HG03060 (cell line): ENCODE measurements at regions not wholly inside any gene's neighbourhood (a gene's known extent, or its start where the extent isn't known, plus 50 kb on each side); places are given as distances from the start of the nearest gene placed in this dataset.
"Not testable (repeated sequence)": the region's sequence is repeated elsewhere in the genome, so short reads cannot be mapped to it uniquely, and the experiment has no call there.

Source experiments
- ATAC-seq: cut with Tn5 transposase; IDR thresholded peaks from one replicate; pipeline ENCODE4 v1.9.1; 2021; ENCODE audit warnings: low read depth, moderate number of reproducible peaks; ENCODE audit not compliant: unreplicated experiment

GRCh38 chr19:28583242-28583641 lies 629.7 kb downstream of the UQCRFS1 start:
- ATAC-seq = no peak

GRCh38 chr19:28582796-28583195 lies 630.2 kb downstream of the UQCRFS1 start:
- ATAC-seq = no peak

- no peak for ATAC-seq
Observed at GRCh38 chr19:28582344-28582743, 630.6 kb downstream of the UQCRFS1 start.

DNA sequence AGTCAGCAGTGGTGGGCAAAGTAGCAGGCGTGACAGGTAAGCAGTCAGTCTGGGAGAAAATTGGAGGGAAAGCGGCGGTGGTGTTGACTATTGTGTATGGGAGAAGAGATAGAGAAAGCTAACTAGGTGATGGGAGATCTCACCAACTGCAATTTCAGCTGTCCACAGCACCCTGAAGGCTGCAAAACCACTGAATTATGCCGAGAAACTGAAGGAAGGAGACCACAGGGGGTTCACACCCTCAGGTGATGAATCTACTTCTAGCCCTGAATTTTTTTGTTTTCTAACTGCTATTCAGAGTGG lies 631.5 kb downstream of the UQCRFS1 start:
- no peak for ATAC-seq

DNA sequence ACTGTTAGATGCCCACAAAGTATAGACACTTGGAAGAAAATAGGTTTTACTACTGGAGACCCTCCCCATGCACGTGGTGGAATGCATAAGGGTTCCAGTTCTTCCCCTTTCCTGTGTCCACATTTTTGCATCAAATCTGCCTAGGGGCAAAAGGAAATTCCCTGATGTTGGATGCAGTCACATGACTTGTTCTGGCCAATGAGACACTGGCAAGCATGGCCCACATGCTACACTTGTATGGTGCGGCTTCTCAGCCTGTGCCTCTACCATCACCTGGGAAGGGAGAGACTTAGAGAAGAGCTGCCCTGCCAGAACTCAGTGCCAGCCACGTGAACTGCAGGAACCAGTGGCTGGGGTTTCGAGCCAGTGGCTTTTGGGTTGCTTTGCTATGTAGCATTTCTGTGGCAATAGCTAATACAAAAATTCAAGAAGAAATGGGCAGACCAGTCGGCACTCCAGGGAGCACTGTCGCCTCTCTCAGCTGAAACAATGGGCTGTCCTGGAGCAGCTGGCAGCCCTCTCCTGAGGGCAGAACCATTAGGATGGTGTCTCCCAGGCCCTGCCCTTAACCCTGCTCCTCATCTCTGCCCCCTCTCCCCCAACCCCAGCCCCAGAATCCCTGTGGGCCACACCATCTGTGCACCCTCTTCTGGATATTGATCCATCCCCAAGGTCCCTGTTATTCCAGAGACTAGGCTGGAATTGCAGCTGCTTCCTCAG lies 634.0 kb downstream of the UQCRFS1 start:
- ATAC-seq = no peak

GRCh38 chr19:28578208-28578607 lies 634.7 kb downstream of the UQCRFS1 start:
- no peak for ATAC-seq

DNA sequence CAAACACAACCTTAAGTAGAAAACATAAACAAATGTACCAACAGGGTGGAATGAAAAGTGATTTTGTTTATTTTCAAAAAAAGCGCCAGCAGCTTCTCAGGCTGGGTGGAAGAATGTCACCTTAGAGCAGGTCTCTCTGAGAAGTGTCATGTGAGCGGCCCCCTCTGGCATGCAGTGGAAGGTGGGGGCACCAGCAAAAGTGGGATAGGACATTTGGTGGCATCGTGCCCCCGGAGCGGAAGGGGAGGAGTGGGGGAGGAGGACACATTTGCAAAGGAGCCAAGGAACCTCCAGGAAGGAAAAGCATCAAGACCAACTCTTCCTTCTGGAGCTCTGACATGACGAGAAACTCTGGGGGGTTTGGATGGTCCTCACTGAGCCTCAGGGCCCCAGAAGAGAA lies 635.3 kb downstream of the UQCRFS1 start:
- no peak for ATAC-seq

DNA sequence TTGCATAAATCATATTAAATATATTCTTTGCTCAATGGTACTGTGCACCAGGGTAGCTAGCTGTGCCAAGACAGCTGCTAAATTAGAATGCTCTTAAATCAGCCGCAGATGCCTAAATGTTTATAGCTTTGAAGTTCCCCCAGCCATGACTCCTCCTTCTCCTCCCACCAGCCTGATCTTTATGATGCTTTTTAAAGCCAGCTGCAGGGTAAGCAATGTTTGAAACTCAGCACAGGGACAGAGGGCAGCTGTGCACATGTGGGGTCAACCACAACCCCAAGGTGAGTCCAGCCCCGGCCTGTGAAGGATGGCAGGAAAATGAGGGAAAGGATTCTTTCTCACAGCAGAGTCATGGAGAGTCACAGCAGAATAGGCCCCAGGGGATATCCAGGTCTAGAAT lies 635.7 kb downstream of the UQCRFS1 start:
- ATAC-seq = no peak

DNA sequence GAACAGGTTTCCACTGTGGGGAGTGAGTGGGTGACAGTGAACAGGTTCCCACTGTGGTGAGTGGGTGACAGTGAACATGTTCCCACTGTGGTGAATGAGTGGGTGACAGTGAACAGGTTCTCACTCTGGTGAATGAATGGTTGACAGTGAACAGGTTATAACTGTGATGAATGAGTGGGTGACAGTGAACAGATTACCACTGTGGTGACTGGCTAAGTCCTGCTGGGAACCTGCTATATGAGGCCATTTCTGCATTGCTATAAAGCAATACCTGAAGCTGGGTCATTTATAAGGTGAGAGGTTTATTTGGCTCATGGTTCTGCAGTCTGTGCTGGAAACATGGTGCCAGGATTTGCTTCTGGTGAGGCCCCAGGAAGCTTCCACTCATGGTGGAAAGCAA lies 637.1 kb downstream of the UQCRFS1 start:
- ATAC-seq = no peak

DNA sequence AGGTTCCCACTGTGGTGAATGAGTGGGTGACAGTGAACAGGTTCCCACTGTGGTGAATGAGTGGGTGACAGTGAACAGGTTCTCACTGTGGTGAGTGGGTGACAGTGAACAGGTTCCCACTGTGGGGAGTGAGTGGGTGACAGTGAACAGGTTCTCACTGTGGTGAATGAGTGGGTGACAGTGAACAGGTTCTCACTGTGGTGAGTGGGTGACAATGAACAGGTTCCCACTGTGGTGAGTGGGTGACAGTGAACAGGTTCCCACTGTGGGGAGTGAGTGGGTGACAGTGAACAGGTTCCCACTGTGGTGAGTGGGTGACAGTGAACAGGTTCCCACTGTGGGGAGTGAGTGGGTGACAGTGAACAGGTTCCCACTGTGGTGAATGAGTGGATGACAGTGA lies 637.6 kb downstream of the UQCRFS1 start:
- not testable (repeated sequence) for ATAC-seq

GRCh38 chr19:28574212-28574611 lies 638.7 kb downstream of the UQCRFS1 start:
- no peak for ATAC-seq

- no peak for ATAC-seq
Observed at GRCh38 chr19:28569132-28570131, 643.5 kb downstream of the UQCRFS1 start.

DNA sequence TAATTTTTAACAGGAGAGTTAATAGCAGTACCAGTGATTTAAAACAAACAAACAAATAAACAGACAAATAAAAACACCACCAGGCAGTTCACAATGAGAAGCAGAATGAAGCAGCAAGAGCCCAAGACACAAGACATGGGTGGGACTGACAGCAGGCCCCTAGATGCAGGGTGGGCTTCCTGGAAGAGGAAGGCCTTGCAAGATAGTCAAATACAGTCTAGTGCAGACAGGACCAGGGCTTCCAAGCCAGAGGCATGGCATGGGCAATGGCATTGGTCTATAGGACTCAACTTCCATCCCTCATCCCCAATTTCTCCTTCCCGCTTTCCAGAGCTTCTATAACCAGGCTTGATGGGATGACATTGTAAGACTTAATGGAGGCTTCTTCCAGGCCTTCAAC lies 645.1 kb downstream of the UQCRFS1 start:
- ATAC-seq = no peak

DNA sequence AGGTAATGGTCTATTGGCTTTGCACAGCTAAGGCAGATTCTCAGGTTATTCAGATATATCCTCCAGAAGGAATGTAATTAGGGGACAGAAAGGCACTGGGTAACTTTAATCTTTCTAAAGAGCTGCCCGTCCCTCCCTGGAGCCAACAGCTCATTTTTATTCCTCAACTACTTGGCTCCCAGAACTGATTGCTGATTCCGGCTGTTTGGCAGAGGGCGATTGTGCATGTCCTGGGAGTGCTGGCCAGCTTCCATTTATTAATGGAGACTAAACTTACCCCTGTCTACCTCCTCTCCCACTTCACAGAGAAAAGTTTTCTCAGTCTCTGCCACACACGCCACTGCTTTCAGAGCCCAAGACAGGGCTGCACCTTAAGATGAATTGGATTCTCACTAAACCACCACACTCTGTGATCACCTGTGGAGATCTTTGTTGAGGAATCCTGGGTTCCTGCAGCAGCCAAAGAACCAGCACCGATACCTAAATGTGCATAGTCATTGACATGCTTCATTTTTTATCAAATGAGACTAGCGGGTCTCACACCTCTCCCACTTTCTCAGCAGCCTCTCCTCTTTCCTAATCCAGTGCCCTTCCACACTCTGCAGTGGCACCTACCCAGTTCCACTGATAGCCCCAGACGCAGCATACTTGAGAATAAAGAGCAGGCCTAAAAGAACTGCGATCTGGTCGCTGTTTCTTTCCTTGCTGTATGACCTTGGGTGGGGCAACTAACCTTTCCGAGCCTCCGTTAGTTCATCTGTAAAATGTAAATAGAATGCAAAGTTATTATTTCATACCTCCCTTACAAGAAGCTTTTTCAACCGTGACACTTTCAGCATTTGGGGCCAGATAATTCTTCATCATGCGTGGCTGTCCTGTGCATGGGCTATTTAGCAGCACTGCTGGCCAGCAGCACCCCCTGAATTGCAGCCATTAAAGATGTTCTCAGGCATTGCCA lies 648.7 kb downstream of the UQCRFS1 start:
- no peak for ATAC-seq

GRCh38 chr19:28560786-28561185 lies 652.2 kb downstream of the UQCRFS1 start:
- no peak for ATAC-seq

GRCh38 chr19:28558783-28559182 lies 654.2 kb downstream of the UQCRFS1 start:
- ATAC-seq = no peak

GRCh38 chr19:28556371-28556770 lies 656.6 kb downstream of the UQCRFS1 start:
- no peak for ATAC-seq

DNA sequence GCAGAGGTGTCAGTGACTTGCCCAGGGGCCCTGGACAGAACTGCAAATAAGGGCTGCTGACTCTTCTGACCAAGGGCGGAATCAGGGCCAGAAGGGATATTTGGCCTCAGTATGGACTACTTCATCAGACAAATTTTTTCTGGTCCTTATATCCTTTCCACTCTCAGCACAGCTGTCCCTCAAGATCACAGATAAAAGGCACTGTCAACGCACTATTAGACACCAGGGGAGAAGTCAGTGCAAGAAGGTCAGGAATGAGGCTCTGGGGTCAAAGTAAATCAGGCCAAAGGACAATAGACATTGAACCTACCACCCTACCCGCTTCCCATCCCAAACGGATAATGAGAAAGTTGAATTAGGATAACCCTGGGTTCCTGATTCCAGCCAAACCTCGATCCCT lies 657.6 kb downstream of the UQCRFS1 start:
- ATAC-seq = no peak

- no peak for ATAC-seq
Observed at GRCh38 chr19:28554321-28555091, 658.4 kb downstream of the UQCRFS1 start.

GRCh38 chr19:28553764-28554163 lies 659.2 kb downstream of the UQCRFS1 start:
- ATAC-seq = no peak
